Kidney epithelial cell (primary cell): ENCODE measurements at regions not wholly inside any gene's neighbourhood (a gene's known extent, or its start where the extent isn't known, plus 50 kb on each side); places are given as distances from the start of the nearest gene placed in this dataset.
"Not testable (repeated sequence)": the region's sequence is repeated elsewhere in the genome, so short reads cannot be mapped to it uniquely, and the experiment has no call there.

Experiments used
- DNase-seq: peaks from one replicate; pipeline ENCODE4 v3.0.0-alpha.2; 2010; ENCODE audit warnings: low read depth
- H3K27me3 ChIP-seq: 2 replicates; pipeline ENCODE4 v1.6.0; 2011; ENCODE audit warnings: low read length; ENCODE audit not compliant: control insufficient read depth, insufficient read depth
- H3K36me3 ChIP-seq: 2 replicates; pipeline ENCODE4 v1.5.1; 2011; ENCODE audit warnings: low read length; ENCODE audit not compliant: control insufficient read depth, insufficient read depth
- H3K4me3 ChIP-seq: 2 replicates; pipeline ENCODE4 v1.5.1; 2011; ENCODE audit warnings: low read depth, mild to moderate bottlenecking, control low read depth, low read length
- CTCF ChIP-seq: IDR thresholded peaks from 2 replicates; pipeline ENCODE4 v1.5.1; 2011; ENCODE audit warnings: mild to moderate bottlenecking, moderate library complexity, low read length, control low read depth, inconsistent platforms; ENCODE audit not compliant: insufficient read depth, poor library complexity, severe bottlenecking

GRCh38 chr12:83700838-83701237 lies 1014.1 kb downstream of the TMTC2 start:
- Histone ChIP-seq H3K4me3 (no peak overlapping the region), H3K27me3 (no peaks in the 10 kb centered on the region), H3K36me3 (no peaks in the 10 kb centered on the region)
- no peak for DNase-seq
- TF ChIP-seq CTCF = no peak

GRCh38 chr12:83696311-83696710 lies 1009.6 kb downstream of the TMTC2 start:
- not testable (repeated sequence) for DNase-seq, H3K27me3 ChIP-seq, H3K36me3 ChIP-seq, H3K4me3 ChIP-seq

- H3K4me3 ChIP-seq = no peak overlapping the region
- no peaks in the 10 kb centered on the region for H3K36me3 ChIP-seq
- TF ChIP-seq CTCF = no peak
- no peaks in the 10 kb centered on the region for H3K27me3 ChIP-seq
- DNase-seq = no peak
Observed at GRCh38 chr12:83691730-83692129, 1005.0 kb downstream of the TMTC2 start.

- Histone ChIP-seq H3K4me3 (no peak overlapping the region), H3K27me3 (no peaks in the 10 kb centered on the region), H3K36me3 (no peaks in the 10 kb centered on the region)
- DNase-seq = no peak
- no peak for TF ChIP-seq CTCF
Observed at GRCh38 chr12:83690465-83690864, 1003.8 kb downstream of the TMTC2 start.

- no peaks in the 10 kb centered on the region for H3K36me3 ChIP-seq
- no peak for DNase-seq
- no peak overlapping the region for H3K4me3 ChIP-seq
- TF ChIP-seq CTCF = no peak
- H3K27me3 ChIP-seq = no peaks in the 10 kb centered on the region
Observed at GRCh38 chr12:83689333-83689732, 1002.6 kb downstream of the TMTC2 start.

GRCh38 chr12:83676781-83677295 lies 990.1 kb downstream of the TMTC2 start:
- Histone ChIP-seq H3K4me3 (no peak overlapping the region), H3K27me3 (no peaks in the 10 kb centered on the region), H3K36me3 (no peaks in the 10 kb centered on the region)
- DNase-seq = no peak
- TF ChIP-seq CTCF = no peak
